Uterus (tissue), 3 donors: ENCODE measurements at regions not wholly inside any gene's neighbourhood (a gene's known extent, or its start where the extent isn't known, plus 50 kb on each side); places are given as distances from the start of the nearest gene placed in this dataset.

Source experiments
- DNase-seq, 2 donors: peaks; one replicate each; pipeline ENCODE4 v3.0.0-alpha.2; 2019 to 2020
- H3K27ac ChIP-seq, 2 donors: fragments of 200-600 bp; sonication (generic); 1 replicate in 1 of 2; 2 replicates in 1 of 2; pipeline ENCODE4 v1.5.1; 2016 to 2018
- H3K27me3 ChIP-seq, 2 donors: fragments of 200-600 bp; sonication (generic); one replicate each; pipeline ENCODE4 v1.5.1; 2018 to 2019; ENCODE audit warnings: control low read depth in 1 of 2
- H3K36me3 ChIP-seq, 2 donors: fragments of 200-600 bp; sonication (generic); one replicate each; pipeline ENCODE4 v1.5.1; 2019; ENCODE audit warnings: control low read depth in 1 of 2
- H3K4me1 ChIP-seq, 2 donors: fragments of 200-600 bp; sonication (generic); one replicate each; pipeline ENCODE4 v1.5.1; 2018 to 2019; ENCODE audit warnings: control low read depth in 1 of 2
- H3K4me3 ChIP-seq, 2 donors: fragments of 200-600 bp; sonication (generic); 1 replicate in 1 of 2; 2 replicates in 1 of 2; pipeline ENCODE4 v1.5.1; 2018 to 2019; ENCODE audit warnings: mild to moderate bottlenecking in 1 of 2
- H3K9me3 ChIP-seq, 2 donors: fragments of 200-600 bp; sonication (generic); one replicate each; pipeline ENCODE4 v1.5.1; 2019; ENCODE audit warnings: control low read depth in 1 of 2
- POLR2A ChIP-seq, 2 donors: fragments of 450-650 bp; IDR thresholded peaks; one replicate each; pipeline ENCODE4 v1.6.1; 2016; ENCODE audit warnings: antibody characterized with exemption in 2 of 2, mild to moderate bottlenecking in 1 of 2, moderate library complexity in 1 of 2
- intact Hi-C: fragments of 100-400 bp; cut with DNase I; formaldehyde crosslinking; loops from one replicate; pipeline ENCODE4 v1.15.1; 2023; ENCODE audit warnings: low total_unique reads
- TF ChIP-seq, protein P1 (sequence below), 4 experiments: fragments of 200-600 bp in 2 of 4; fragments of 450-650 bp in 2 of 4; sonication (generic) in 2 of 4; IDR thresholded peaks; one replicate each; pipeline ENCODE4 v1.5.1; 2016 to 2019; ENCODE audit warnings: antibody characterized with exemption in 4 of 4, mild to moderate bottlenecking in 2 of 4, moderate library complexity in 1 of 4
- donor health status: DM: yes; HTN: yes; CAD: no.

DNA sequence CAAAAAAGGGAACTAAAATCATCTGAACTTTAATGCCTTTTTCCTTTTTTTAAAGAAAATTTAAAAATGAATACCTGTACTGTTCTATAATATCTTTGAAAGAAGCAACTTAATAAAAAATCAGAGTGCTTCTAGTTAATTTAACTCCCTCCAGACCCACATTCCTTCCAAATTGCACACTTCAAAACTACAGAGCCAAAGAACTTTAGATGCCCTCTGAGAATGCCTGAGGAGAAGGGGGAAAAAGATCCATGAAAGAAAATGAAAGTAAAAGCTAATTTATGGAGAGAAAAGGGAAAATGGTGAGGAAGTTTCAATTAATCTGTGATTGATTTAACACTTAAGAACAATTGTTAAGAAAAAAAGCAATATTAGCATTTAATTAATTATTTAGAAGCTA lies 1141.6 kb downstream of the IGSF11 start:
- H3K27me3 ChIP-seq, result no peaks in the 10 kb centered on the region
- no peaks in the 10 kb centered on the region for H3K36me3 ChIP-seq
- H3K4me1 ChIP-seq, result no peaks in the 10 kb centered on the region
- H3K4me3 ChIP-seq, result no peak overlapping the region
- TF ChIP-seq, protein P1, sequence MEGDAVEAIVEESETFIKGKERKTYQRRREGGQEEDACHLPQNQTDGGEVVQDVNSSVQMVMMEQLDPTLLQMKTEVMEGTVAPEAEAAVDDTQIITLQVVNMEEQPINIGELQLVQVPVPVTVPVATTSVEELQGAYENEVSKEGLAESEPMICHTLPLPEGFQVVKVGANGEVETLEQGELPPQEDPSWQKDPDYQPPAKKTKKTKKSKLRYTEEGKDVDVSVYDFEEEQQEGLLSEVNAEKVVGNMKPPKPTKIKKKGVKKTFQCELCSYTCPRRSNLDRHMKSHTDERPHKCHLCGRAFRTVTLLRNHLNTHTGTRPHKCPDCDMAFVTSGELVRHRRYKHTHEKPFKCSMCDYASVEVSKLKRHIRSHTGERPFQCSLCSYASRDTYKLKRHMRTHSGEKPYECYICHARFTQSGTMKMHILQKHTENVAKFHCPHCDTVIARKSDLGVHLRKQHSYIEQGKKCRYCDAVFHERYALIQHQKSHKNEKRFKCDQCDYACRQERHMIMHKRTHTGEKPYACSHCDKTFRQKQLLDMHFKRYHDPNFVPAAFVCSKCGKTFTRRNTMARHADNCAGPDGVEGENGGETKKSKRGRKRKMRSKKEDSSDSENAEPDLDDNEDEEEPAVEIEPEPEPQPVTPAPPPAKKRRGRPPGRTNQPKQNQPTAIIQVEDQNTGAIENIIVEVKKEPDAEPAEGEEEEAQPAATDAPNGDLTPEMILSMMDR (IDR thresholded peaks at IDR 0.05), result no peak
- TF ChIP-seq POLR2A (IDR thresholded peaks at IDR 0.05), result no peak
- DNase-seq, result no peak
- no peak overlapping the region for H3K27ac ChIP-seq
- intact Hi-C loops, result no loop called here
- H3K9me3 ChIP-seq, result no peaks in the 10 kb centered on the region

DNA sequence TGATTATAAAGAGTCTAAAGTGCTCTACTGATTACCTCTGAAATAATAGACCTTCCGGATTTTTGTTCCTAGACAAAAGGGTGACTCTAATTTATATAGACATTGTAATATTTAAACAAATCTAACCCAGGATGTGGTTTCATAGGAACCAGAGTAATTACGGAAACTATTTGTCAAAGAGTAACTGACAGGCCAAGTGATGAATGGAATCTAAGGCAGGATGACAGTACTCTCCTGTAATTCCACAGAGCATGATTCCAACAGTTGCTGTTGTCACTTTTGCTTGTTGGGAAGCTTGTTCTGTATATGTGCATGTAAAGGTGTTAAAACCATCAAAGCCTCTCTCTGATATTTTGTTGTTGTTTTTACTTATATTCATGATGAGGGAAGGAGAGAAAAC lies 1141.0 kb downstream of the IGSF11 start:
- H3K36me3 ChIP-seq, result no peaks in the 10 kb centered on the region

DNA sequence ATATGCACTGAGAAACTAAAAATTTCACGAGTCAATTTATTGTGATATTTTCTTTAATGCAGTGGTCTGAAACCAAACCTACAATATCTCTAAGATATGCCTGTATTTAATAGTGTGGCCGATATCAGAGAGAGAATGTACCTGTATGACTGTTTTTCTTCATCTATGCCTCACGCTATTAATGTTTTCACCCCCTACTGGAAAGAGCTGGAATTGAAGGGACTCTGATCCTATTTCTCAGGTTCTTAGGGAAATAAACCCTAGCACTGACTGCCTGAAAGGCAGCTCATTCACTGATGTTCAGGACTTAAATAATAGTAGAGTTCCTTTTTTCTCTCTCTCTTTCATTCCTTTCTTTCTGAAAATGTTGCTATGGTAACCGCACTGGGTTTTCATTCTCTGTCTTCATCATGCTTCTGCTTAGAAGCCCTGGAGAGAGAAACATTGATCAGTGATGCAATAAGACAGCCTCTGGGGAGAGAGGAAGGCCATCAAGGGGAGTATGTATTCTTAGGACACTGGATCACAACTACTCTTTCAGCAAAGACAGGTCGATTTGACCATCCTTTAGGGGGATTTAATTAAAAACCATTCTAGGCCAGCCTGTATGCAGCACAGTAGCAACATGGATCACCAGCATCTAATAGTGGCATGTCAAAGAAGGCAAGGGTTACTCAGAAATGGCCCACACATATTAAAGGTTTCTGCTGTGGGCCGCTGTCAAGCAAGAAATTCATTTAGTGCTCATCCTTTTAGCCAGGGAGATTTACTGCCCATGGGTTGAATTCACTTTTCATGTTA lies 1135.7 kb downstream of the IGSF11 start:
- intact Hi-C loops, result no loop called here
- DNase-seq, result no peak
- no peaks in the 10 kb centered on the region for H3K27me3 ChIP-seq
- no peaks in the 10 kb centered on the region for H3K4me1 ChIP-seq
- H3K4me3 ChIP-seq, result no peak overlapping the region
- H3K36me3 ChIP-seq, result no peaks in the 10 kb centered on the region
- TF ChIP-seq, protein P1 (IDR thresholded peaks at IDR 0.05), result no peak
- no peak for TF ChIP-seq POLR2A (IDR thresholded peaks at IDR 0.05)
- H3K9me3 ChIP-seq, result no peaks in the 10 kb centered on the region
- no peak overlapping the region for H3K27ac ChIP-seq

More for the DNA sequence above, 1141.0 kb downstream of the IGSF11 start:
- no peaks in the 10 kb centered on the region for H3K9me3 ChIP-seq
- H3K27me3 ChIP-seq, result no peaks in the 10 kb centered on the region
- DNase-seq, result no peak
- H3K27ac ChIP-seq, result no peak overlapping the region
- H3K4me1 ChIP-seq, result no peaks in the 10 kb centered on the region
- no peak for TF ChIP-seq POLR2A (IDR thresholded peaks at IDR 0.05)
- TF ChIP-seq, protein P1 (IDR thresholded peaks at IDR 0.05), result no peak
- intact Hi-C loops, result no loop called here
- no peak overlapping the region for H3K4me3 ChIP-seq

DNA sequence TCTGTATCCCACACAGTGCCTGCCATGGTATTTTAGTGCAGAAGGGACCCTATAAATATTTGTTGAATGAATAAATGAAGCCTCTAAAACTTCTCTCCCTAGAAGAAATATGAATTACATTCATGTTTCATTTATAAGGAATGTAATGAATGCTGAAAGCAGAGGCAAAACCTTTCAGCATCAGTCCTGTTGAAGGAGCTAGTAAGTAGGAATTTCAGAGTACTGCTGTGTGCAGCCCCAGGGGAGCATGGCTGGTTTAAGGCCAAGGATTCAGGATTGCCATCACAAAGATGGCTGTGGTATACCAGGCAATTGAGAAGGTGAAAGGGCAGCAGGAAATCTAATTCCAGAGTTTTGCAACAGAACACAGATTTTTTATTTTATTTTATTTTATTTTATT lies 1131.4 kb downstream of the IGSF11 start:
- no peak overlapping the region for H3K27ac ChIP-seq
- TF ChIP-seq POLR2A (IDR thresholded peaks at IDR 0.05), result no peak
- TF ChIP-seq, protein P1 (IDR thresholded peaks at IDR 0.05), result no peak
- no peaks in the 10 kb centered on the region for H3K9me3 ChIP-seq
- no peaks in the 10 kb centered on the region for H3K4me1 ChIP-seq
- no peaks in the 10 kb centered on the region for H3K36me3 ChIP-seq
- H3K4me3 ChIP-seq, result no peak overlapping the region
- intact Hi-C loops, result no loop called here
- no peaks in the 10 kb centered on the region for H3K27me3 ChIP-seq
- no peak for DNase-seq

DNA sequence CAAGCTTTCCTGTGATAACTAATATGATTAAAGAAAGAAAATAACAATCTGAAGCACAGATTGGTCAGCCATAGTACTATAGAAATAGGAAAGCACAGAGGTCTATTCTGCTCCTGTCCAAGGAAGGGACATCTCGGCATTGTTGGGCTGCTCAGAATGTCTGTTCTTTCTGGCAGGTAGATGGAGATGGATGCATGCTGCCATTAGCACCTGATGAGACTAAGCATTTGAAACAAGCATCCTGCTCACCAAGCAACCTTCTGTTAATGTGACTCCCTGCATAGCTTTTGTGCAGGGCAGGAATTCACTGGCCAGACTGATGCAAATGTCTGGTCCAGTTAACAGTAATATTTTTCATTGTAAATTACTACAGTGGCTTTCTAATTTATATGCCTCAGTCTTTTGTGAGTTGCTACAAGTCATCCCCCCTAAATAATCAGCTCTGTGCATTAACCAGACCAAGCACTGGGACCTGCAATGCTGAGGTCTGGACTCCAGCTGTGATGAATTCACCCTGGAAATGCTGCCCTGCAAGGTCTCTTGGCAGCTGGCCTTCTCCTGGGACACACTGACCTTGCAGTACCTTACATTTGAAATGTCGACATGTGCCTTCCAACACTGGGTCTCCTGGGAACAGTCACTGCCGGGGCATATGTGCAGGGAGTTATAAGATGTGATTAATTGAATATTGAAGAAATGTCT lies 1123.7 kb downstream of the IGSF11 start:
- H3K4me3 ChIP-seq, result no peak overlapping the region
- no peaks in the 10 kb centered on the region for H3K27me3 ChIP-seq
- no peaks in the 10 kb centered on the region for H3K9me3 ChIP-seq
- no peaks in the 10 kb centered on the region for H3K4me1 ChIP-seq
- no peak for DNase-seq
- intact Hi-C loops, result no loop called here
- H3K36me3 ChIP-seq, result no peaks in the 10 kb centered on the region
- TF ChIP-seq POLR2A (IDR thresholded peaks at IDR 0.05), result no peak
- TF ChIP-seq, protein P1 (IDR thresholded peaks at IDR 0.05), result no peak
- H3K27ac ChIP-seq, result no peak overlapping the region
